GM23338 (cell line): ENCODE measurements at regions not wholly inside any gene's neighbourhood (a gene's known extent, or its start where the extent isn't known, plus 50 kb on each side); places are given as distances from the start of the nearest gene placed in this dataset.

Source experiments
- ETS1 ChIP-seq: IDR thresholded peaks from 2 replicates; pipeline ENCODE4 v1.6.1; 2016; ENCODE audit warnings: antibody characterized with exemption
- EZH2 ChIP-seq: fragments of 200-600 bp; sonication (generic); IDR thresholded peaks from one replicate; pipeline ENCODE4 v1.8.0; 2017; ENCODE audit warnings: antibody characterized with exemption, mild to moderate bottlenecking, low read depth; ENCODE audit not compliant: unreplicated experiment
- EZH2phosphoT487 ChIP-seq: fragments of 200-600 bp; sonication (generic); IDR thresholded peaks from one replicate; pipeline ENCODE4 v1.8.1; 2018; ENCODE audit warnings: antibody characterized with exemption; ENCODE audit not compliant: unreplicated experiment
- NANOG ChIP-seq: IDR thresholded peaks from 2 replicates; pipeline ENCODE4 v1.6.1; 2016; ENCODE audit warnings: antibody characterized with exemption, borderline replicate concordance
- POLR2AphosphoS5 ChIP-seq: IDR thresholded peaks from 2 replicates; pipeline ENCODE4 v1.6.1; 2016; ENCODE audit warnings: antibody characterized with exemption, low read depth
- REST ChIP-seq: IDR thresholded peaks from one replicate; pipeline ENCODE4 v1.6.1; 2018; ENCODE audit warnings: antibody characterized with exemption; ENCODE audit not compliant: unreplicated experiment
- TF ChIP-seq, protein P1 (sequence below), 2 experiments: fragments of 200-600 bp in 1 of 2; sonication (generic) in 1 of 2; conservative IDR thresholded peaks; 2 replicates each; pipeline versions ENCODE4 v1.5.1 to v1.6.1; 2016 to 2017; ENCODE audit warnings: antibody characterized with exemption in 2 of 2, low read depth in 2 of 2, mild to moderate bottlenecking in 2 of 2, moderate library complexity in 1 of 2

- TF ChIP-seq, protein P1, sequence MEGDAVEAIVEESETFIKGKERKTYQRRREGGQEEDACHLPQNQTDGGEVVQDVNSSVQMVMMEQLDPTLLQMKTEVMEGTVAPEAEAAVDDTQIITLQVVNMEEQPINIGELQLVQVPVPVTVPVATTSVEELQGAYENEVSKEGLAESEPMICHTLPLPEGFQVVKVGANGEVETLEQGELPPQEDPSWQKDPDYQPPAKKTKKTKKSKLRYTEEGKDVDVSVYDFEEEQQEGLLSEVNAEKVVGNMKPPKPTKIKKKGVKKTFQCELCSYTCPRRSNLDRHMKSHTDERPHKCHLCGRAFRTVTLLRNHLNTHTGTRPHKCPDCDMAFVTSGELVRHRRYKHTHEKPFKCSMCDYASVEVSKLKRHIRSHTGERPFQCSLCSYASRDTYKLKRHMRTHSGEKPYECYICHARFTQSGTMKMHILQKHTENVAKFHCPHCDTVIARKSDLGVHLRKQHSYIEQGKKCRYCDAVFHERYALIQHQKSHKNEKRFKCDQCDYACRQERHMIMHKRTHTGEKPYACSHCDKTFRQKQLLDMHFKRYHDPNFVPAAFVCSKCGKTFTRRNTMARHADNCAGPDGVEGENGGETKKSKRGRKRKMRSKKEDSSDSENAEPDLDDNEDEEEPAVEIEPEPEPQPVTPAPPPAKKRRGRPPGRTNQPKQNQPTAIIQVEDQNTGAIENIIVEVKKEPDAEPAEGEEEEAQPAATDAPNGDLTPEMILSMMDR (conservative IDR thresholded peaks at IDR 0.05; ENCODE audit: low read depth in 2 of 2): no peak
- TF ChIP-seq POLR2AphosphoS5 (no peak), EZH2 (no peak), EZH2phosphoT487 (no peak), REST (no peak), ETS1 (no peak), NANOG (no peak)
Measured at GRCh38 chr16:66044089-66044488, 322.4 kb upstream of the CDH5 start.
